Skeletal muscle satellite cell (primary cell): ENCODE measurements at regions not wholly inside any gene's neighbourhood (a gene's known extent, or its start where the extent isn't known, plus 50 kb on each side); places are given as distances from the start of the nearest gene placed in this dataset.
A peak's percentile ranks its signal among the peaks of the same experiment; 100 is the strongest.

Experiments
- H3K27me3 ChIP-seq: 2 replicates; pipeline ENCODE4 v1.7.0; 2013; ENCODE audit warnings: low read length; ENCODE audit not compliant: control insufficient read depth, insufficient read depth
- H3K36me3 ChIP-seq: 2 replicates; pipeline ENCODE4 v1.7.0; 2013; ENCODE audit warnings: mild to moderate bottlenecking, control low read depth, low read length; ENCODE audit not compliant: insufficient read depth
- H3K4me1 ChIP-seq: 2 replicates; pipeline ENCODE4 v1.7.0; 2013; ENCODE audit warnings: low read length; ENCODE audit not compliant: control insufficient read depth, insufficient read depth
- H3K4me2 ChIP-seq: 2 replicates; pipeline ENCODE4 v1.7.0; 2013; ENCODE audit warnings: mild to moderate bottlenecking, low read length
- H3K4me3 ChIP-seq: 2 replicates; pipeline ENCODE4 v1.7.0; 2013; ENCODE audit warnings: low read length
- H3K9ac ChIP-seq: 2 replicates; pipeline ENCODE4 v1.7.0; 2013; ENCODE audit warnings: mild to moderate bottlenecking, low read depth, low read length, moderate library complexity
- H3K9me3 ChIP-seq: replicated peaks from 2 replicates; pipeline ENCODE4 v1.7.0; 2013; ENCODE audit warnings: mild to moderate bottlenecking, control low read depth, low read length

GRCh38 chr17:71910002-71910401, 210.8 kb upstream of the SOX9 start:
- Histone ChIP-seq H3K27me3 (no peaks in the 10 kb centered on the region), H3K36me3 (no peaks in the 10 kb centered on the region), H3K9ac (no peak overlapping the region), H3K4me2 (no peak overlapping the region), H3K4me3 (no peak overlapping the region), H3K4me1 (no peaks in the 10 kb centered on the region), H3K9me3 (no peaks in the 10 kb centered on the region)

GRCh38 chr17:71914042-71914441, 206.8 kb upstream of the SOX9 start:
- Histone ChIP-seq H3K27me3 (no peaks in the 10 kb centered on the region), H3K4me2 (no peak overlapping the region), H3K4me1 (no peaks in the 10 kb centered on the region), H3K36me3 (no peaks in the 10 kb centered on the region), H3K9ac (no peak overlapping the region), H3K9me3 (no peaks in the 10 kb centered on the region), H3K4me3 (no peak overlapping the region)

GRCh38 chr17:71914812-71915211, 206.0 kb upstream of the SOX9 start:
- Histone ChIP-seq H3K4me1 (no peaks in the 10 kb centered on the region), H3K36me3 (no peaks in the 10 kb centered on the region), H3K4me2 (no peak overlapping the region), H3K9ac (no peak overlapping the region), H3K4me3 (no peak overlapping the region), H3K27me3 (no peaks in the 10 kb centered on the region), H3K9me3 (no peaks in the 10 kb centered on the region)

- H3K27me3 ChIP-seq = no peaks in the 10 kb centered on the region
- H3K9me3 ChIP-seq = no peaks in the 10 kb centered on the region
- H3K4me3 ChIP-seq = no peak overlapping the region
- H3K9ac ChIP-seq = no peak overlapping the region
- H3K4me2 ChIP-seq = no peak overlapping the region
- no peaks in the 10 kb centered on the region for H3K36me3 ChIP-seq
- H3K4me1 ChIP-seq = peaks cover 14% of the 10 kb centered on the region
These were observed 203.1 kb upstream of the SOX9 start for GRCh38 chr17:71917715-71918114.

- Histone ChIP-seq H3K36me3 (no peaks in the 10 kb centered on the region), H3K4me2 (no peak overlapping the region), H3K4me3 (no peak overlapping the region), H3K9ac (no peak overlapping the region), H3K27me3 (no peaks in the 10 kb centered on the region), H3K4me1 (peaks cover 25% of the 10 kb centered on the region), H3K9me3 (no peaks in the 10 kb centered on the region)
These were observed 201.6 kb upstream of the SOX9 start for GRCh38 chr17:71919186-71919585.

- H3K4me3 ChIP-seq = no peak overlapping the region
- H3K4me1 ChIP-seq = peaks cover 25% of the 10 kb centered on the region
- no peak overlapping the region for H3K9ac ChIP-seq
- no peaks in the 10 kb centered on the region for H3K36me3 ChIP-seq
- H3K27me3 ChIP-seq = no peaks in the 10 kb centered on the region
- no peak overlapping the region for H3K4me2 ChIP-seq
- H3K9me3 ChIP-seq = no peaks in the 10 kb centered on the region
These were observed 200.9 kb upstream of the SOX9 start for GRCh38 chr17:71919896-71920295.

GRCh38 chr17:71921796-71922195, 199.0 kb upstream of the SOX9 start:
- Histone ChIP-seq H3K36me3 (no peaks in the 10 kb centered on the region), H3K27me3 (no peaks in the 10 kb centered on the region), H3K4me3 (no peak overlapping the region), H3K9me3 (no peaks in the 10 kb centered on the region), H3K9ac (peak overlapping the region; percentile 49), H3K4me1 (peaks cover 32% of the 10 kb centered on the region), H3K4me2 (peak overlapping the region; percentile 6)

GRCh38 chr17:71922439-71922838, 198.4 kb upstream of the SOX9 start:
- H3K9ac ChIP-seq = peak overlapping the region; percentile 49
- H3K9me3 ChIP-seq = no peaks in the 10 kb centered on the region
- H3K4me1 ChIP-seq = peaks cover 37% of the 10 kb centered on the region
- H3K4me3 ChIP-seq = no peak overlapping the region
- H3K36me3 ChIP-seq = no peaks in the 10 kb centered on the region
- peak overlapping the region; percentile 42 for H3K4me2 ChIP-seq
- H3K27me3 ChIP-seq = no peaks in the 10 kb centered on the region

GRCh38 chr17:71926746-71927398, 193.9 kb upstream of the SOX9 start:
- Histone ChIP-seq H3K27me3 (no peaks in the 10 kb centered on the region), H3K9ac (no peak overlapping the region), H3K4me3 (no peak overlapping the region), H3K4me1 (peaks cover 31% of the 10 kb centered on the region), H3K36me3 (no peaks in the 10 kb centered on the region), H3K4me2 (peak overlapping the region; percentile 18), H3K9me3 (no peaks in the 10 kb centered on the region)

GRCh38 chr17:71933306-71933705, 187.5 kb upstream of the SOX9 start:
- H3K4me1 ChIP-seq = no peaks in the 10 kb centered on the region

GRCh38 chr17:71934520-71934919, 186.3 kb upstream of the SOX9 start:
- Histone ChIP-seq H3K9ac (no peak overlapping the region), H3K4me2 (no peak overlapping the region)

More at GRCh38 chr17:71933306-71933705, 187.5 kb upstream of the SOX9 start:
- no peaks in the 10 kb centered on the region for H3K36me3 ChIP-seq
- H3K9ac ChIP-seq = no peak overlapping the region
- no peaks in the 10 kb centered on the region for H3K9me3 ChIP-seq
- no peaks in the 10 kb centered on the region for H3K27me3 ChIP-seq
- no peak overlapping the region for H3K4me3 ChIP-seq
- H3K4me2 ChIP-seq = no peak overlapping the region

GRCh38 chr17:71935341-71935740, 185.5 kb upstream of the SOX9 start:
- no peaks in the 10 kb centered on the region for H3K27me3 ChIP-seq
- no peaks in the 10 kb centered on the region for H3K4me1 ChIP-seq
- H3K4me2 ChIP-seq = no peak overlapping the region
- no peak overlapping the region for H3K4me3 ChIP-seq
- H3K36me3 ChIP-seq = no peaks in the 10 kb centered on the region
- H3K9ac ChIP-seq = no peak overlapping the region
- no peaks in the 10 kb centered on the region for H3K9me3 ChIP-seq

More at GRCh38 chr17:71934520-71934919, 186.3 kb upstream of the SOX9 start:
- Histone ChIP-seq H3K4me1 (no peaks in the 10 kb centered on the region), H3K4me3 (no peak overlapping the region), H3K9me3 (no peaks in the 10 kb centered on the region), H3K27me3 (no peaks in the 10 kb centered on the region), H3K36me3 (no peaks in the 10 kb centered on the region)
